Endothelial cell (in vitro differentiated cells): ENCODE measurements at regions not wholly inside any gene's neighbourhood (a gene's known extent, or its start where the extent isn't known, plus 50 kb on each side); places are given as distances from the start of the nearest gene placed in this dataset.

Experiments
- DNase-seq: peaks from one replicate; pipeline ENCODE4 v3.0.0; 2021; ENCODE audit warnings: low spot score
- H3K27ac Mint-ChIP-seq: one replicate; pipeline ENCODE4 v1.8.0; 2021; ENCODE audit warnings: mixed read lengths, inconsistent platforms; ENCODE audit not compliant: unreplicated experiment
- H3K27me3 Mint-ChIP-seq: one replicate; pipeline ENCODE4 v1.8.0; 2021; ENCODE audit warnings: mild to moderate bottlenecking, moderate library complexity, mixed read lengths, inconsistent platforms; ENCODE audit not compliant: unreplicated experiment
- H3K36me3 Mint-ChIP-seq: one replicate; pipeline ENCODE4 v1.8.0; 2021; ENCODE audit warnings: mild to moderate bottlenecking, low read depth, mixed read lengths, inconsistent platforms; ENCODE audit not compliant: unreplicated experiment
- H3K4me1 Mint-ChIP-seq: one replicate; pipeline ENCODE4 v1.8.0; 2021; ENCODE audit warnings: mild to moderate bottlenecking, mixed read lengths, inconsistent platforms; ENCODE audit not compliant: unreplicated experiment
- H3K4me3 Mint-ChIP-seq: one replicate; pipeline ENCODE4 v1.8.0; 2021; ENCODE audit warnings: mild to moderate bottlenecking, mixed read lengths, inconsistent platforms; ENCODE audit not compliant: unreplicated experiment
- H3K9me3 Mint-ChIP-seq: one replicate; pipeline ENCODE4 v1.8.0; 2021; ENCODE audit warnings: mixed read lengths, inconsistent platforms; ENCODE audit not compliant: unreplicated experiment
- CTCF ChIP-seq: fragments of 200-600 bp; sonication (generic); IDR thresholded peaks from one replicate; pipeline ENCODE4 v1.5.0; 2021; ENCODE audit warnings: antibody characterized with exemption; ENCODE audit not compliant: unreplicated experiment

GRCh38 chr4:186012071-186012470 is 56.9 kb upstream of the TLR3 start:
- DNase-seq, result no peak
- Mint-ChIP-seq H3K4me1 (no peaks in the 10 kb centered on the region), H3K36me3 (no peaks in the 10 kb centered on the region), H3K4me3 (no peak overlapping the region), H3K9me3 (no peaks in the 10 kb centered on the region), H3K27me3 (no peaks in the 10 kb centered on the region), H3K27ac (no peak overlapping the region)
- no peak for TF ChIP-seq CTCF

- Mint-ChIP-seq H3K27me3 (no peaks in the 10 kb centered on the region), H3K36me3 (no peaks in the 10 kb centered on the region), H3K4me1 (no peaks in the 10 kb centered on the region), H3K27ac (no peak overlapping the region), H3K9me3 (no peaks in the 10 kb centered on the region), H3K4me3 (no peak overlapping the region)
- no peak for TF ChIP-seq CTCF
- no peak for DNase-seq
These were observed 55.4 kb upstream of the TLR3 start for GRCh38 chr4:186013419-186014186.

- no peaks in the 10 kb centered on the region for H3K27me3 Mint-ChIP-seq
- H3K9me3 Mint-ChIP-seq, result no peaks in the 10 kb centered on the region
- H3K27ac Mint-ChIP-seq, result no peak overlapping the region
- H3K4me1 Mint-ChIP-seq, result no peaks in the 10 kb centered on the region
- H3K36me3 Mint-ChIP-seq, result no peaks in the 10 kb centered on the region
- TF ChIP-seq CTCF, result no peak
- no peak for DNase-seq
- H3K4me3 Mint-ChIP-seq, result no peak overlapping the region
These were observed 53.6 kb upstream of the TLR3 start for GRCh38 chr4:186015212-186015817.

- H3K27me3 Mint-ChIP-seq, result no peaks in the 10 kb centered on the region
- TF ChIP-seq CTCF, result no peak
- H3K27ac Mint-ChIP-seq, result no peak overlapping the region
- H3K9me3 Mint-ChIP-seq, result no peaks in the 10 kb centered on the region
- no peak for DNase-seq
- H3K36me3 Mint-ChIP-seq, result no peaks in the 10 kb centered on the region
- H3K4me1 Mint-ChIP-seq, result no peaks in the 10 kb centered on the region
- no peak overlapping the region for H3K4me3 Mint-ChIP-seq
These were observed 52.2 kb upstream of the TLR3 start for GRCh38 chr4:186016796-186017195.

GRCh38 chr4:186017801-186018200 is 51.2 kb upstream of the TLR3 start:
- DNase-seq, result no peak
- H3K27ac Mint-ChIP-seq, result no peak overlapping the region
- H3K4me3 Mint-ChIP-seq, result no peak overlapping the region
- H3K4me1 Mint-ChIP-seq, result no peaks in the 10 kb centered on the region
- no peaks in the 10 kb centered on the region for H3K36me3 Mint-ChIP-seq
- H3K27me3 Mint-ChIP-seq, result no peaks in the 10 kb centered on the region
- H3K9me3 Mint-ChIP-seq, result no peaks in the 10 kb centered on the region
- TF ChIP-seq CTCF, result no peak
